Peyer's patch (tissue), 4 donors: ENCODE measurements at regions not wholly inside any gene's neighbourhood (a gene's known extent, or its start where the extent isn't known, plus 50 kb on each side); places are given as distances from the start of the nearest gene placed in this dataset.

ENCODE experiments used
- POLR2A ChIP-seq, 2 donors: fragments of 450-650 bp; IDR thresholded peaks; one replicate each; pipeline ENCODE4 v1.5.1; 2017; ENCODE audit warnings: antibody characterized with exemption in 2 of 2, mild to moderate bottlenecking in 2 of 2, moderate library complexity in 2 of 2
- TF ChIP-seq, protein P1 (sequence below), 6 experiments: fragments of 450-650 bp in 4 of 6; fragments of 200-600 bp in 2 of 6; sonication (generic) in 1 of 6; IDR thresholded peaks; one replicate each; pipeline ENCODE4 v1.5.1; 2017 to 2019; ENCODE audit warnings: antibody characterized with exemption in 6 of 6, mild to moderate bottlenecking in 3 of 6, moderate library complexity in 1 of 6

GRCh38 chr1:61612602-61613001, 112.3 kb downstream of the TM2D1 start:
- TF ChIP-seq POLR2A (IDR thresholded peaks at IDR 0.05): no peak
- TF ChIP-seq, protein P1, sequence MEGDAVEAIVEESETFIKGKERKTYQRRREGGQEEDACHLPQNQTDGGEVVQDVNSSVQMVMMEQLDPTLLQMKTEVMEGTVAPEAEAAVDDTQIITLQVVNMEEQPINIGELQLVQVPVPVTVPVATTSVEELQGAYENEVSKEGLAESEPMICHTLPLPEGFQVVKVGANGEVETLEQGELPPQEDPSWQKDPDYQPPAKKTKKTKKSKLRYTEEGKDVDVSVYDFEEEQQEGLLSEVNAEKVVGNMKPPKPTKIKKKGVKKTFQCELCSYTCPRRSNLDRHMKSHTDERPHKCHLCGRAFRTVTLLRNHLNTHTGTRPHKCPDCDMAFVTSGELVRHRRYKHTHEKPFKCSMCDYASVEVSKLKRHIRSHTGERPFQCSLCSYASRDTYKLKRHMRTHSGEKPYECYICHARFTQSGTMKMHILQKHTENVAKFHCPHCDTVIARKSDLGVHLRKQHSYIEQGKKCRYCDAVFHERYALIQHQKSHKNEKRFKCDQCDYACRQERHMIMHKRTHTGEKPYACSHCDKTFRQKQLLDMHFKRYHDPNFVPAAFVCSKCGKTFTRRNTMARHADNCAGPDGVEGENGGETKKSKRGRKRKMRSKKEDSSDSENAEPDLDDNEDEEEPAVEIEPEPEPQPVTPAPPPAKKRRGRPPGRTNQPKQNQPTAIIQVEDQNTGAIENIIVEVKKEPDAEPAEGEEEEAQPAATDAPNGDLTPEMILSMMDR (IDR thresholded peaks at IDR 0.05): no peak
